GM12864 (cell line): ENCODE measurements at regions not wholly inside any gene's neighbourhood (a gene's known extent, or its start where the extent isn't known, plus 50 kb on each side); places are given as distances from the start of the nearest gene placed in this dataset.
"Not testable (repeated sequence)": the region's sequence is repeated elsewhere in the genome, so short reads cannot be mapped to it uniquely, and the experiment has no call there.

Experiments
- DNase-seq: peaks from one replicate; pipeline ENCODE4 v3.0.0-alpha.2; 2011; ENCODE audit warnings: low read depth
- H3K4me3 ChIP-seq: 2 replicates; pipeline ENCODE4 v1.5.1; 2011; ENCODE audit warnings: mild to moderate bottlenecking, low read depth, low read length, control low read depth
- CTCF ChIP-seq: IDR thresholded peaks from 2 replicates; pipeline ENCODE4 v1.5.1; 2011; ENCODE audit warnings: low read depth, mild to moderate bottlenecking, moderate library complexity, low read length, control low read depth, inconsistent platforms; ENCODE audit errors: missing control alignments

GRCh38 chr21:23822760-23823159 is 1784.5 kb downstream of the MRPL39 start:
- no peak overlapping the region for H3K4me3 ChIP-seq
- TF ChIP-seq CTCF = no peak
- DNase-seq = no peak

- no peak for TF ChIP-seq CTCF
- no peak for DNase-seq
These were observed 1789.9 kb downstream of the MRPL39 start for GRCh38 chr21:23817337-23817736.

GRCh38 chr21:23812485-23812884 is 1794.8 kb downstream of the MRPL39 start:
- DNase-seq = no peak
- no peak for TF ChIP-seq CTCF
- H3K4me3 ChIP-seq = no peak overlapping the region

More at GRCh38 chr21:23817337-23817736, 1789.9 kb downstream of the MRPL39 start:
- no peak overlapping the region for H3K4me3 ChIP-seq

GRCh38 chr21:23811805-23812204 is 1795.5 kb downstream of the MRPL39 start:
- no peak for TF ChIP-seq CTCF
- H3K4me3 ChIP-seq = no peak overlapping the region

GRCh38 chr21:23809573-23809972 is 1797.7 kb downstream of the MRPL39 start:
- TF ChIP-seq CTCF = no peak
- no peak overlapping the region for H3K4me3 ChIP-seq
- no peak for DNase-seq

More at GRCh38 chr21:23811805-23812204, 1795.5 kb downstream of the MRPL39 start:
- DNase-seq = no peak

GRCh38 chr21:23806966-23807548 is 1800.2 kb downstream of the MRPL39 start:
- not testable (repeated sequence) for DNase-seq, H3K4me3 ChIP-seq

GRCh38 chr21:23804866-23805265 is 1802.4 kb downstream of the MRPL39 start:
- TF ChIP-seq CTCF = no peak
- no peak for DNase-seq
- no peak overlapping the region for H3K4me3 ChIP-seq

GRCh38 chr21:23801292-23801691 is 1806.0 kb downstream of the MRPL39 start:
- H3K4me3 ChIP-seq = no peak overlapping the region
- DNase-seq = no peak
- TF ChIP-seq CTCF = no peak
